Eye (tissue), 1 donor: ENCODE measurements at regions not wholly inside any gene's neighbourhood (a gene's known extent, or its start where the extent isn't known, plus 50 kb on each side); places are given as distances from the start of the nearest gene placed in this dataset.
"Not testable (repeated sequence)": the region's sequence is repeated elsewhere in the genome, so short reads cannot be mapped to it uniquely, and the experiment has no call there.

ENCODE experiments used
- DNase-seq: peaks from one replicate; pipeline ENCODE4 v3.0.0-alpha.2; 2015

DNA sequence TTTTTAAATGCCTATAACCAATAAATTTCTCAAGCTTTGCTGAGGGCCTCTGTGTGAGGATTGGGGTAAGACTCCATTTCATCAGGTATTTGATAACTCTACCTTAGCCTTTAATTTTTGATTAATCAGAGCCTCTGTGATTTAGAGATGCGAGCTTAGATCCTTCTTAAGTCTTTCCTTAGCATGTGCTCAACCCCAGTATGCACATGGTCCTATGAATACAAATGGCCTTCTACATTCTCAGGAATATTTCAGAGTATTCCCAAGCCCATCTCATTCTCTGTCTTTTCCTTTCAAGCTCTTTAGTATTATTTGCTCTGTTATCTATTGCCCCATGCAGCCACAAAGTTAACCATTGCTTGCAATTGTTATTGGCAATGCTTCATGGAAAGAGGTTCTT is 1407.7 kb downstream of the LRFN5 start:
- no peak for DNase-seq

DNA sequence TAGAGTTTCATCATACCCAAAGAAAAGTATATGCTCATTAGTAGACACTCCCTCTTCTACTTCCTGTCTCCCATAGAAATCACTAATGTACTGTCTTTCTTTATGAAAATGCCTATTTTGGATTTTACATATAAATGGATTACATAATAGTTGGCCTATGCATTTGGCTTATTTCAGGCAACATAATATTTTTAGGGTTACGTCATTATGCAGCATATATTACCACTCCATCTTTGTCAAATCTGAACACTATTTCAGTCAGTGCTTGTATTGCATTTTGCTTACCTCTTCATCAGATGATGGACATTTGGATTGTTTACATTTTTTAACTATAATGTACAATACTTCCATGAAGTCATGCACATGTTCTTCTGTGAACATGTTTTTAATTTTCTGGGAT is 1406.1 kb downstream of the LRFN5 start:
- DNase-seq, result no peak

DNA sequence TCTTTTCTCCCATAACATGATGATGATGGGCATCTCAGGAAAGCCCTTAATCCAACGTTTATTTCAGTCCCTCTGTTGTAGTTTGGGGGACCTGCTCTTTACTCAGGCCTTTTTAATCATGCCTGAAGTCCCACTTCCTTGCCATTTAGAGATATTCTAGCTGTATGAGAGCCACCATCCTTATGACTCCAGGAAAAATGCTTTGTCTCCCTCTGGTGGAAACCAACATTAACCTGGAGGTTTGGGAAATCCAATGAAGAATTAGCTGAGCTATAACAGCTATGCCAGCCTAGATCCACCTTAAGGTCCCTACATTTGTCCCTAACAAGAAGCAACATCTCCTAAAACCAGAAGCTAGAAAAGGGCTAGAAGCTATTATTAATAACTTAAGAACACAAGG is 1399.1 kb downstream of the LRFN5 start:
- DNase-seq, result no peak

DNA sequence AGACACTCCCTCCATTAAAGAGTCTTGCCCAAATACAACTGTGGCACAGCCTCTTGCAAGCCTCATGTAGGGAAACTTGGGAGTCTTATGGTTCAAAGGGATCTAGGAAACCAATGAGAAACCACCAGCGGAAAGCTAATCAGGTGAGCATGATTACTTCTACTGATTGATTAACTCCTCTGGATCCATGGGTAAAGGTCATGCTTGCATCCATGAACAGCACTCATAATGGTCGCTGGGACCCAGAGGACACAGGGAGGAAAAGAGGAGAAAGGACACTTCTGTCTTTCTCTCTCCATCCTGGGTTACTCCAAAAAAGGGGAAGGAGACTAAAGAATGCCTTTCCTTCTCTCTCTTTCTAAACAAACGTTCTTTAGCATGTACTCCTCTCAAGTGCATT is 1397.2 kb downstream of the LRFN5 start:
- DNase-seq, result no peak

DNA sequence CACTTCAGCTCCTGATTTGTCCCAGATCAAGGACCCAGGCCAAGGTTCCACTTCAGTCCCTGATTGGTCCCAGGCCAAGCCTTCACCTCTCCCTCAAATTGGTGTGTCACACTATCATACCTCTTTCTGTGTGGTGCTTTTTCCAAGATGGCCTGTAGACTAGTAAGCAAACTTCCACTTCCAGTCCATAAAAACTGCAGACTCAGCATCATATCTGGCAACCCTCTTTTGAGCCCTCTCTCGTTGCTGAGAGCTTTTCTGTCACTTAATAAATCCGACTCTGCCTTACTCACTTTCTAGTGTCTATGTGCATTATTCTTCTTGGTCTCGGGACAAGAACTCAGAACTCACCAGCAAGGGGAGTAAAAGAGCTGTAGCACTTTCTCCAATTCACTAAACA is 1395.1 kb downstream of the LRFN5 start:
- no peak for DNase-seq

DNA sequence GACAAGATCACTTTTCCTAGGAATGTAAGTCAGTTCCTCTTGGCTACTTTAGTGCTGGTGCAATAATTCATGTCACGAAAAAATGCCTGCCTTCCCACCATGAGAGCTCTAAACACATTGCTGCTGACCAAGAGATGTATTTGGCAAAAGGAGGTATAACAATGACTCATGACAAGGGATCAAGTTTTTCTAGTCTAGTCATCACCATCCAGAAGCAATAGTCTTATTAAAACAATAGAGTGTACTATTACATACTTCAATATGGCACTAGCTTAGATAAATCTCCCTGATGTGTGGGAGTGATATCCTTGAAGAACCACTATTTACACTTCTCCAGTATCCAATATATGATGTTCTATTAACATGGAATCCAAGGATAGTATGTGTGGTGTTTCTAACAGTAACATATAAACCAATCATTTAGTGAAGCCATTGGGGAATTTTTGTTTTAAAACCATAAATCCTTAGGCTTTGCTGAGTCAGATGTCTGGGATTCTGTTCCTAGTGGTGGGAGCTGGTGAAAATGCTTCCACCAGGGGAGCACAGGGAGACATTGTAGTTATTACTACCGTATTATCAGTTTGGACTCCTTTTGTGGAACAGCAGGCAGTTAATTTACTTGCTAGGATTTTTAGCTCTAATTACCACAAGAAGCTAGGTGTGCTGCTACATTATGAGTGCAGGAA is 1387.5 kb downstream of the LRFN5 start:
- no peak for DNase-seq

DNA sequence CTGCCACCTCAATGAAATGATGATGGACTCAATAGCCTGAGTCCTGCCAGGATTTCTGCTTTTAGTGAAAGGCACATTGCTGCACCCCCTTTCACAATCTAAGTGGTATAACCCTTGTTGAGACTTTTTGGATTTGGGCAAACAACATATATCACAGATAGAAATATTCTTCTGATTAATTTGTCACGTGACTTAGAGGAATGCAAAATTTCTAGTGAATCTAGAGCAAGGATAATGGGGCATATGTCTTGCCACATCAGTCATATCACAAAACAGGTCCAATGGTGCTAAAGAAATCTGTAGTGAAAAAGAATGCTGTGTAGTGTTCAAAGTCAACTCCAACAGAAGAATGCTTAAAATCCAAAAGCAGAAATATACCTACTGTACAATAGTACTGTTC is 1386.3 kb downstream of the LRFN5 start:
- no peak for DNase-seq

DNA sequence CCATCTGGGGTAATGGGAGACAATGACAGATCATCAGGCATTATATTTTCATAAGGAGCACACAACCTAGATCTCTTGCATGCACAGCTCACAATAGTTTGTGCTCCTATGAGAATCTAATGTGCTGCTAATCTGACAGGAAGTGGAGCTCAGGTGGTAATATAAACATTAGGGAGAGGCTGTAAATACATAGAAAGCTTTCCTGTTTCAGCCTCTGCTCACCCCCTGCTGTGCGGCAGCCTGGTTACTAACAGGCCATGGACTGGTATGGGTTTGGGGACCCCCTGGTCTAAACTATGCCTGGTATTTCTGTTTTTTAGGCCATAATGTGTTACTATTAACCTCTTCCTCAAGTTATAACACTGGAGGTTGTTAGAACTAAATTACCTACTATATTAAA is 1373.7 kb downstream of the LRFN5 start:
- no peak for DNase-seq

DNA sequence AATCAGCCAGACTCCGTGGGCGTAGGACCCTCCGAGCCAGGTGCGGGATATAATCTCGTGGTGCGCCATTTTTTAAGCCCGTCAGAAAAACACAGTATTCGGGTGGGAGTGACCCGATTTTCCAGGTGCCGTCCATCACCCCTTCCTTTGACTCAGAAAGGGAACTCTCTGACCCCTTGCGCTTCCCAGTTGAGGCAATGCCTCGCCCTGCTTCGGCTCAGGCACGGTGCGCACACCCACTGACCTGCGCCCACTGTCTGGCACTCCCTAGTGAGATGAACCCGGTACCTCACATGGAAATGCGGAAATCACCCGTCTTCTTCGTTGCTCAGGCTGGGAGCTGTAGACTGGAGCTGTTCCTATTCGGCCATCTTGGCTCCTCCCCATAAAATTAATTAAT is 1366.5 kb downstream of the LRFN5 start:
- DNase-seq, result not testable (repeated sequence)

DNA sequence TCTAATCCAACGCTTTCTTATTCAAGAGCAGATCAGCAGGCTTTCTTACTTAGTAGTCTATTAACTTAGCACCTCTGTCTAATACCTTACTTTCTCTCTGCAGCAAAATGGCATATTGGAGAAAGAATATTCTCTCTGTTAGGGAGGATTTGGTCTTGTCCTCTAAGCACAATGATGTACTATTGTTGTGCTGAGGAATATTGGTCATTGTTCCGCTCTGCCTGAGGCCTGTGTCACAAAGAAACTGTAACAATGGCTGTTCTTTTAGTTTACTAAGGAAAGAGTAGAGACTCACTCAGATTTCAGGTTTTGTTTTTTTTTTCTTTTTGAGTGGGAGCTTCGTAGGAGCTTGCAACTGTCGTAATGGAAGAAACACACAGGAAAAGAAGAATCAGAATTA is 1358.8 kb downstream of the LRFN5 start:
- DNase-seq, result peak; percentile 4

DNA sequence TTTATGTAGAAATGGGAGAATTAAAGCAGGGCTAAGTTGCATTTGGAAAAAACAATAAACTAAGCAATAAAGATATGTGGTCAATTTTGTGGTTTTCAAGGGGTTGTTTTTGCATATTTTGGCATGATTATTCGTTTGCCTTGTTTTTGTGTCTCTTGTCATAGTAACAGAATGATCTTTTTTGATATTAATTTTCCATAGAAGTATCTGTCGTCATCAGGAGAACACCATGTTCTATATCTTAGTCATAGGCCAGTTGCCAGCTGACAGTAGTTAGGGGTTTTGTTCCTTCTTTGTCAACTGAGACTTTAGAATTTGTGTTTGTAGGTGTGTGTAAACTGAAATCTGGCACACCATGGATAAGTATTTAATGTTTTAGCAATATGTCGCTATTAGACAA is 1354.8 kb downstream of the LRFN5 start:
- DNase-seq, result no peak

DNA sequence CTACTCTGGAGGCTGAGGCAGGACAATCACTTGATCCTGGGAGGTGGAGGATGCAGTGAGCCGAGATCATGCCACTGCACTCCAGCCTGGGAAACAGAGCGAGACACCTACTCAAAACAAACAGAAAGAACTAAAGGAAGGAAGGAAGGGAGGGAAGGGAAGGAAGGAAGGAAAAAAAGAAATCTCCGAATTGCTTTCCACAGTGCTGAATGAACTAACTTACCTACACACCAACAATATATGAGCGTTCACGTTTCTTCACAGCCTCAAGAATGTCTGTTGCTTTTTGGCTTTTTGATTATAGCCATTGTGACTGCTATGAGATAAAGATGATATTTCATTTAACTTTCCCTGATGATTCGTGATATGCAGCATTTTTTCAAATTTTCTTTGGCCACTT is 1343.7 kb downstream of the LRFN5 start:
- no peak for DNase-seq

DNA sequence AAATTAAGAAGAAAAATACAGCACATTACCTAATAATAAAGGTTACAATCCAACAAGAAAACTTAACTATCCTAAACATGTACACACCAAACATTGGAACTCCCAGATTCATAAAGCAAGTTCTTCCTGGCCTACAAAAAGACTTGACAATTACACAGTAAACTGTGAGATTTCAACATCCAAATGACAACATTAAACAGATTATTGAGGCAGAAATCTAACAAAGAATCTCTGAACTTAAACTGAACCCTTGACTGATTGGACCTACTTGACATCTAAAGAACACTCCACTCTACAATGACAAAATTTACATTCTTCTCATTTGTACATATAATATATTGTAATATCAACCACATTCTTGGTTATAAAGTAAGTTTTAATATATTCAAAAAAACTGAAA is 1341.3 kb downstream of the LRFN5 start:
- DNase-seq, result no peak

DNA sequence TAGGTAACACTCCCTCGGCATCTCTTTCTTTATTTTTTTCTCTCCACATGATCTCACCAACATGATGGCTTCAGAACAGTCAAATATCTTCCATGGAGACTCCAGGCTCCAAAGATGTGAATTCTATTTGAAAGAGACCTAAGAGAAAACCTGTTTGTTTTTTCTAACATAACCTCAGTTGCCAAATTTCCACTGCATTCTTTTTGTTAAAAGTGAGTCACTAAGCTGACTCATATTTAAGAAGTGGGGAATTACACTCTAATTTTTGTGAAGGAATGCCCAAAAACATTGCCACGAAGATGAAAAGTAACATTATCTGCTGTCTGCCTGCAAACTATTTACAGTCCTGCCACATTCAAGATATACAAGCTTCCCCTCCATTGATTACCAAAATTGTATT is 1337.6 kb downstream of the LRFN5 start:
- DNase-seq, result no peak

DNA sequence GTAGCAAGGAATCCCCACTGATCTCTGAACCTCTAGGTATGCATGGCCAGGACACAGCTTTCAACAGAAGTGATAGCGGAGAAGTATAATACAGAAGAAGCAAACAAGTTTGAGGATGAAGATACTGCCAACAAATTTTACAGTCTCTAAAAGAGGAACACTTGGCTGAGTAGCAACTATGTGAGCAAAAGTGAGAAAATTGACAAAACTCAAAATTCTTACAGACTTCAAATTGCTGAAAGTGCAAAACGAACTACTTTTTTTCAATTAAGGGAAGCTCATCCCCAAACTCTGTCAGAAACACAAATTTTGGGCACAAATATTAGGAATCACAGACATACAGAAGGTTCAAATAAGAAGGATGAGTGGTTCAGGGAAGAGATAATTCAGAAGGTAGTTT is 1324.6 kb downstream of the LRFN5 start:
- DNase-seq, result no peak

DNA sequence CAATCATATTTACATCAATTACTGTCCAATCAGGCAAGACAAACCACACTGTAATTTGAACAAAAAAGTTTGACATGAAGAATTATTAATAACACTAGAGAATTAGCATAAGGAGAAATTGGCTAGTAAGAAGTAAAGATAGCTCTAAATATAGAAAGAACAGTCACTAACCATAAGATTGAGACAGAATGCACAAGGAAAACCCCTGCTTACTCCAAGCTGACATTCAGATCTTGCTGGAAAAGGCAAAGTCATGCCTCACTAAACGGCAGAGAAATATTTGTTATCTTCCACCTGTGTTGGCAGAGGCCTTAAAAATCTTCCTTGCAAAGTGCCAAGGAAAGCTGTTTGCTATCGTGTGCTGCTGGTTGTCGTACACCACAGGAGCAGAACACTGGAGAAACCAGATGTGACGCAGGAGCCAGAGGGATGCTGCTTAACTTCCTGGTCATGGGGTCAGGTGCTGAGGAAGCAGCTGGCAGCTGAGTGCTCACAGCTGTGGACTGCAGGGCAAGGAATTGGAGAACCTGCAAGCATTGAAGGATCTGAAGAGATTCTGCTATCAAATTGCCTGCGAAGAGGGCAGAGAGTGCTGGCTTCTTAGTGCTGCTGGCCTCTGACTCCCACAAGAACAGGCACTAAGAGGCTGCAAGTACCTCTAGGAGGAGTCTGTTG is 1323.3 kb downstream of the LRFN5 start:
- DNase-seq, result peak; percentile 54

DNA sequence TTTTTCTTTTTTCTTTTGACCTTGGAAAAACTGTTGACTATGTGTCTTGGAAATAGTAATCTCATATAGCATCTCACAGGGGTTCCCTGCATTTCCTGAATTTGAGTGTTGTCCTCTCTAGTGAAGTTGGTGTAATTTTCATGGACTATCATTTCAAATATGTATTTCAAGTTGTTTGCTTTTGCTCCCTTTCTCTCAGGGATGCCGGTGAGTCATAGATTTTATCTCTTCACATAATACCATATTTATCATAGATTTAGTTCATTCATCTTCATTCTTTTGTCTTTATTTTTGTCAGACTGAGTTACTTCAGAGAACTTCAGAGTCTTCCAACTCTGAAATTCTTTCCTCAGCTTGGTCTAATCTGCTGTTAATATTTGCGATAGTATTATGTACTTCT is 1320.6 kb downstream of the LRFN5 start:
- no peak for DNase-seq

DNA sequence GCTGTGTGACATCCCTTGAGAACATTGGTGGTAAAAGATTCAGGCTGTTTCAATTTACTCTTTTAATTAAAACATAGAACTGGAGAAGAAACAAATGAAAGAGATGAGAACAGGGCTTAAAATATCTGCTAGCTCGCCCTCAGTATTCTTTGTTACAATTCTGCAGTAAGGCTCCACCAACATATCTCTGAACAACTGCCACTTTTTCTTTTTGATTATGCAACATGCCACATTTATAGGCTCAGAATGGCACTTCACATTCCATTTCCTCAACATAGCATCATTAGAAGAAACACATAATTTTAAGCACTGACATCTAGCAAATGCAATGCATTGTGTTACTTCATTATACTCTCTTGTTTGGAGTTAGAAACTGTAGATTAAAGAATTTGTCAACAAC is 1315.2 kb downstream of the LRFN5 start:
- no peak for DNase-seq

DNA sequence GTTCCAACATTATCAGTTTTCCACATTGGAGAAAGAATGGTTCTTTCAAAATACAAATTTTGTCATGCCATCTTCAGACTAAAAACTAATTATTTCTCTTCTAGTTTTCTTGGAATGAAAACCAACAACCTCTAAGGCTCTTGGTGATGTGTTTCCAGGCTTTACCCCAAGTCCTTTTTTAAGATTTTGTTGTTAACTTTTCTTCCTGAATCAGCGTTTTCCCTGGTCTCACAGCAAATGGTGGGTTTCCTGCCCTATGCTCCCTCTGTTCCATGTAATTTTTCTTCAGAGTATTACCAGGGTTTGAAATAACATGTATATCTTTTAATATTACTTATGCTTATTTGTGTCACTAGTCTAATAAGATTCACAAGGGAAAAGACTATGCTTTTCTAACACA is 1311.9 kb downstream of the LRFN5 start:
- no peak for DNase-seq

DNA sequence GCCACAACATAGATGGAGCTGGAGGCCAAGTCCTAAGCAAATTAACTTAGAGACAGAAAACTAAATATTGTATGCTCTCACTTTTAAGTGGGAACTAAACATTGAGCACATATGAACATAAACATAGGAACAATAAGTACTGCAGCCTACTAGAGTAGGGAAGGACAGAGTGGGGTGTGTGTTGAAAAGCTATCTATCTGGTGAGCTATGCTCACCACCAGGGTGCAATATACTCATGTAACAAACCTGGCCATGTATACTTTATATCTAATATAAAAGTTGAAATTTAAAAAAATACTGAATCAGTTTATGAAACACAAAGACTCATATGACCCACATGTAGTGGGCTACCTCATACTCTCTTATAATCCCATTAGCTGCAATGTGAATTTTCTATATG is 1305.0 kb downstream of the LRFN5 start:
- no peak for DNase-seq

DNA sequence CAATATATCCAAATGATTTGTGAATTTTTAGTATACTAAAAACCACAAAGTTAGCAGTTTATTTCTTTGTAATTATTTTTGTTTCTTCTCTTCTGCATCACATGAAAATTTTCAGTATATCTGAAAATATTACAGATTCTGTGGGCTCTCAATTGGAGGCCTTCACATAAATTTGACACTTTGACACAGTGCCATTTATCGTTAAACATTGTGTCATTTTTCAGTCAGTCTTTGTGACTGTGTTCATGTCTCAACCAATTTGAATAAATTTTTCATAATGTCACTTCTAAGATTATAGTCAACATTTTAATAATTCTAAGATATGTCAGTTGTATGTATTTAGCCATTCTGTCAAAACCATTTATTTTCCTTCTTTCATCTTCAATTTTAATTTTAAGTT is 1303.0 kb downstream of the LRFN5 start:
- DNase-seq, result no peak

DNA sequence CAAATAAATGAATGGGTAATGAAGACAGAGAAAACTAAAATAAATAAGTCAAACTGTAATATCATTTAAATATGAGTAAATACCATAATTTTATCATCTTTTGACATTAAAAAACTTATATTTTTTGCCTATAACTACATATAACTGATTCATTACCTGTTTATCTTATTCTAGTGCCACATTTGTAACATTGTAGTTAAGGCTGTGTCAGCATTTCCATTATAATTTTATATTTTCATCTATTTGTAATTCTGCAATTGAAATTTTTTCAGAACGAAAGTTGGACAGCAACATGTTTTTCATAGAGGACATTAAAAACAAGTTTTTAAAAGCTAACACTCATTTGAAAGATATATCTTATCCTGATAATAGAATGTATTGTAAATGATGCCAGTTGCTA is 1286.5 kb downstream of the LRFN5 start:
- DNase-seq, result no peak

DNA sequence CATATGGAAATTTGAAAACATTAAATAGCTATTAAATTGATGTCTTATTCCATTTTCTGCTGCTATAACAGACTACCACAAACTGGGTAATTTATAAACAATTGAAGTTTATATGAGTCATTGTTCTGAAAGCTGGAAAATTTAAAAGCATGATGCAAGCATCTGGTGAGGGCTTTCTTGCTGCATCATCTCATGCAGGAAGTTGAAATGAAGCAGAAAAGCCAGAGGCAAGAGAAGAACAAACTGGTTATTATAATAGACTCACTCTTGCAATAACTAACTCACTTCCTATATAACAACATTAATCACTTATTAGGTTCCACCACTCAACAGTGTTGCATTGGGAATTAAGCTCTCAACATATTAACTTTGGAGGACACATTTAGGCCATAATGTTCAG is 1277.4 kb downstream of the LRFN5 start:
- no peak for DNase-seq

DNA sequence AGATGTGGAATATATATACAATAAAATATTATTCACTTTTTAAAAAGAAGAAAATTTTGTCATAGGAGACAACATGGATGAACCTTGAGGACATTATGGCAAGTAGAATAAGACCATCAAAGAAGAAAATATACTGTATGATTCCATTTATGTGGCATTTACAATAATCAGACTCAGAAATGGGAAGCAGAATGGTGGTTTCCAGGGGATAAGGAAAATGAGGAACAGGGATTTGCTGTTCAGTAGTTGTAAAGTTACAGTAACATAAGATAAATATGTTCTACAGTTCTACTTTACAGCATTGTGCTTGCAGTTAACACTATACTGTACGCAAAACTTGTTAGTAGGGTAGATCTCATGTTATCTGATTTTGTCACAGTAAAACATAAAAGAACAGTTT is 1271.0 kb downstream of the LRFN5 start:
- DNase-seq, result no peak

DNA sequence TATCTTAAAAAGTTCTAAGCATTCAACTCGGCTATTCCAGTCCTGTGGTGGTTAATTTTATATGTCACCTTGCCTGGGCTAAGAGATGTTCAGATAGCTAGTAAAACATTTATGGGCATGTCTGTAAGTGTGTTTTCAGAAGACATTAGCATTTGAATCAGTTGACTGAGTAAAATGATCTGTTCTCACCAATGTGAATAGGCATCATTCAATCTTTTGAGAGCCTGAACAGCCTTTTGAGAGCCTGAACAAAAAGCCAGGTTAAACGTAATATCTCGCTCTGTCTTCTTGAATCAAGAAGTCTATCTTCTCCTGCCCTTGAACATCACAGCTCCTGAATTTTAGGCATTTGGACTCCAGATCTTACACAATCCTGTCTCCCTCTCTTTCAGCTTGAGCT is 1266.1 kb downstream of the LRFN5 start:
- DNase-seq, result peak; percentile 25
